ENCODE measurements at regions not wholly inside any gene's neighbourhood (a gene's known extent, or its start where the extent isn't known, plus 50 kb on each side); places are given as distances from the start of the nearest gene placed in this dataset.

DNA sequence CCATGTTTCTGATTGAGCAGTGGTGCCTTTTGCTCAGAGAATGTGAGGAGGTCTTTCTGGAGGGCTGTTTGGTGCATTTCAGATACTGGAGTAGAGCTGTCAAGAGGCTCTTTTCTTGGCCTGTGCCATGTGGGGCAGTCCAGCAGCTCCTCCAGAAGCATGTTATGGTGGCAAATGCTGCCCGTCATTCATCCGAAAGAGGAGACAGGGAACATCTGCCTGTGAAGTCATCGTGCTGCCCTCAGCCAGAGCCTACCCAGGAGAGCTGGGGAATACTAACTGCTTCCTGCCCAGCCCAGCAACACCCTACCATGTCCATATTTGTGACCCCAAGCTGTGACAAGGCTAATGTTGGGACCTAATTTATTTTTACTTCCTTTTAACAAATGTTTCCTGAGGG lies 82.2 kb upstream of the SLC6A6 start:
- Mint-ChIP-seq H3K9me3 (peaks cover 8% of the 10 kb centered on the region), H3K27me3 (ENCODE audit: low read depth) (no peaks in the 10 kb centered on the region), H3K4me3 (ENCODE audit: low read depth) (no peak overlapping the region), H3K4me1 (ENCODE audit: low read depth) (no peaks in the 10 kb centered on the region), H3K36me3 (ENCODE audit: low read depth) (no peaks in the 10 kb centered on the region), H3K27ac (no peak overlapping the region)
- DNase-seq (ENCODE audit: low spot score) = no peak
- intact Hi-C loops (cut with micrococcal nuclease) = no loop called here

DNA sequence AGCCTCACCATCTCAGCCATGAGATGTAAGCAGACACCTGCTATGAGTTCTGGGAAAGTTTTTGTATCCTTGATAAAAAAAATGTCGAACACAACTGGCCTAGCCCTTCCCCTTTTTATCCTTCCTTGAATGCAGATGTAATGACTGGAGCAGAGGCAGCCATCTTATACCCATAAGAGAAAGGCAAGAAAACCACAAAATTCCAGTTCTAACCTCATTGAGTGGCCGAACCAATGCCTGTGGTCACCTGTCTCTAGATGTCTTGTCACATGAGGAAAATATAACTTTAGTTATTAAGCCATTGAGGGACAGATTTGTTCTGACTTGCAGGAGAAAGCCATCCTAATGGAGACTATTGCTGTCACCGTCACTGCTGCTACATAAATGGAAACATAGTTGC lies 80.4 kb upstream of the SLC6A6 start:
- DNase-seq (ENCODE audit: low spot score) = no peak
- intact Hi-C loops (cut with micrococcal nuclease) = no loop called here
- Mint-ChIP-seq H3K27me3 (ENCODE audit: low read depth) (no peaks in the 10 kb centered on the region), H3K27ac (no peak overlapping the region), H3K4me3 (ENCODE audit: low read depth) (no peak overlapping the region), H3K9me3 (peaks cover 8% of the 10 kb centered on the region), H3K36me3 (ENCODE audit: low read depth) (no peaks in the 10 kb centered on the region), H3K4me1 (ENCODE audit: low read depth) (no peaks in the 10 kb centered on the region)

GRCh38 chr3:14322667-14323295 lies 79.6 kb upstream of the SLC6A6 start:
- intact Hi-C loops (cut with micrococcal nuclease) = no loop called here
- DNase-seq (ENCODE audit: low spot score) = no peak
- Mint-ChIP-seq H3K27ac (no peak overlapping the region), H3K27me3 (ENCODE audit: low read depth) (no peaks in the 10 kb centered on the region), H3K4me3 (ENCODE audit: low read depth) (no peak overlapping the region), H3K36me3 (ENCODE audit: low read depth) (no peaks in the 10 kb centered on the region), H3K9me3 (peaks cover 8% of the 10 kb centered on the region), H3K4me1 (ENCODE audit: low read depth) (no peaks in the 10 kb centered on the region)

- Mint-ChIP-seq H3K9me3 (peaks cover 8% of the 10 kb centered on the region), H3K4me3 (ENCODE audit: low read depth) (no peak overlapping the region), H3K4me1 (ENCODE audit: low read depth) (no peaks in the 10 kb centered on the region), H3K27ac (no peak overlapping the region), H3K27me3 (ENCODE audit: low read depth) (no peaks in the 10 kb centered on the region), H3K36me3 (ENCODE audit: low read depth) (no peaks in the 10 kb centered on the region)
- DNase-seq (ENCODE audit: low spot score) = no peak
- intact Hi-C loops (cut with micrococcal nuclease) = no loop called here
Measured at GRCh38 chr3:14323401-14324223, 78.8 kb upstream of the SLC6A6 start.

DNA sequence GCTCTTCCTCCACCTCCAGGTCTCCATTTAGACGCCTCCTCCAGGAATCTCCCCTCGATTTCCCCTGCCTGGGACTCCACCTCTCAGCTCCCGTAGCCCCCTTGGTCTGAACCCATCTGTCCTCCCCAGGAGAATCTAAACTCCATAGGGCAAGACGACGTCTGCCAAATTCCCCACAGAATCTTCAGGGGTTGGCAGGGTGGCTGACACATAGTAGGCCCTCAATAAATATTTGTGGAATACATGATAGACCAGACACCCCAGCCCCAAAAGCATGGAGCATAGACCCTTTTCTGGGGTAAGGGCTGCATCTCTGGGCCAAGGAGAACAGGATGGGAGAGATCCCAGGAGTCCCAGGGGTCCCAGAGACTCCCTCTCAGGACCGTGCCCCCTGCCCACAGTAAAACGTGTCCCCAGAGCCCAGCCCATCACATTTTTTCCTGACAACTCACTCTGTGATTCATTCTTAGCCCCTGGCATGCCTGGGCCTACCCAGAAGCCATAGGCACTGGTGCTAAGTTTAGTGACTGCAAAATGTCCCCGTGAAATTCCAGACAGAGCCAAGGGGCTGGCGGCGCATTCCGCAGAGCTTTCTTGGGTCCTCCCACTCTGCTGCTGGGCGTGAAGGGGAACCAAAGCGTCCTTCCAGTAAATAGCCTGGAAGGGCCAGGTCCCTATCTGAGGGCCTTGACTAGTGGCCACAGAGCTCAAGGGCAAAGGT lies 78.0 kb upstream of the SLC6A6 start:
- no peak overlapping the region for H3K4me3 Mint-ChIP-seq (ENCODE audit: low read depth)
- no peak for DNase-seq (ENCODE audit: low spot score)
- intact Hi-C loops (cut with micrococcal nuclease) = no loop called here
- no peaks in the 10 kb centered on the region for H3K4me1 Mint-ChIP-seq (ENCODE audit: low read depth)
- no peak overlapping the region for H3K27ac Mint-ChIP-seq
- H3K36me3 Mint-ChIP-seq (ENCODE audit: low read depth) = no peaks in the 10 kb centered on the region
- H3K27me3 Mint-ChIP-seq (ENCODE audit: low read depth) = no peaks in the 10 kb centered on the region
- peaks cover 6% of the 10 kb centered on the region for H3K9me3 Mint-ChIP-seq

DNA sequence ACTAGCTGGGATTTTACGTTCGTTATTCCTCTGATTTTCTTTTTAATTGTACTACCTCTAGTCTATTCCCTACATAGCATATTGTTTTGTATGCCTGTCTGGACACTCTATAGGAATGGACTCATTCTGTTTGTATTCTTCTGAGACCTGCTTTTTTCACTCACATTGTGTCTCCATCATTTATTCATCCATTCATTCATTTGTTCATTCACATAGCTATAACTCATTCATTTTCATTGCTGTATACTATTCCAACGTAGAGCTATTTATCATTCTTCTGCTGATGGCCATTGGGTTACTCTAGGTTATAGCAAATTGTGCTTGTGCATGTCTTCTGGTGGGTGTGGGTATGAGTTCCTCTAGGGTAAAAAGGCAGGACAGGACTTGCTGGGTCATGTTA lies 74.0 kb upstream of the SLC6A6 start:
- H3K4me3 Mint-ChIP-seq (ENCODE audit: low read depth) = no peak overlapping the region
- H3K27me3 Mint-ChIP-seq (ENCODE audit: low read depth) = peaks cover 4% of the 10 kb centered on the region
- H3K9me3 Mint-ChIP-seq = no peaks in the 10 kb centered on the region
- H3K36me3 Mint-ChIP-seq (ENCODE audit: low read depth) = no peaks in the 10 kb centered on the region
- intact Hi-C loops (cut with micrococcal nuclease) = no loop called here
- no peak overlapping the region for H3K27ac Mint-ChIP-seq
- DNase-seq (ENCODE audit: low spot score) = no peak
- H3K4me1 Mint-ChIP-seq (ENCODE audit: low read depth) = no peaks in the 10 kb centered on the region

- Mint-ChIP-seq H3K27me3 (ENCODE audit: low read depth) (peaks cover 4% of the 10 kb centered on the region), H3K4me3 (ENCODE audit: low read depth) (no peak overlapping the region), H3K27ac (no peak overlapping the region), H3K36me3 (ENCODE audit: low read depth) (no peaks in the 10 kb centered on the region), H3K9me3 (no peaks in the 10 kb centered on the region), H3K4me1 (ENCODE audit: low read depth) (no peaks in the 10 kb centered on the region)
- no peak for DNase-seq (ENCODE audit: low spot score)
- intact Hi-C loops (cut with micrococcal nuclease) = no loop called here
Measured at GRCh38 chr3:14329116-14329830, 73.1 kb upstream of the SLC6A6 start.

DNA sequence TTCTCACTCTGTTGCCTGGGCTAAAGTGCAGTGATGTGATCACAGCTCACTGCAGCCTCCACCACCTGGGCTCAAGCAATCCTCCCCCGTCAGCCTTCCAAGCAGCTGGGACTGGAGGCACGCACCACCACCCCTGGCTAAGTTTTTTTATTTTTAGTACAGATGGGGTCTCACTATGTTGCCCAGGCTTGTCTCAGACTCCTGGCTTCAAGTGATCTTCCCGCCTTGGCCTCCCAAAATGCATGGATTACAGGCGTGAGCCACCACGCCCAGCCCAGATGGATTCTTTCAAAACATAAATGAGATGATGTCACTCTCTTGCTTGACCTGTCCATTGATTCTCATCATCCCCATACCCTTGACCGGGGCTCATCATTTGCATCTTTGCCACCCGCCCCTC lies 72.6 kb upstream of the SLC6A6 start:
- no peaks in the 10 kb centered on the region for H3K4me1 Mint-ChIP-seq (ENCODE audit: low read depth)
- H3K27me3 Mint-ChIP-seq (ENCODE audit: low read depth) = peaks cover 4% of the 10 kb centered on the region
- H3K36me3 Mint-ChIP-seq (ENCODE audit: low read depth) = no peaks in the 10 kb centered on the region
- DNase-seq (ENCODE audit: low spot score) = no peak
- H3K9me3 Mint-ChIP-seq = no peaks in the 10 kb centered on the region
- no peak overlapping the region for H3K27ac Mint-ChIP-seq
- no peak overlapping the region for H3K4me3 Mint-ChIP-seq (ENCODE audit: low read depth)
- intact Hi-C loops (cut with micrococcal nuclease) = no loop called here

- no peak for DNase-seq (ENCODE audit: low spot score)
- Mint-ChIP-seq H3K4me3 (ENCODE audit: low read depth) (no peak overlapping the region), H3K36me3 (ENCODE audit: low read depth) (no peaks in the 10 kb centered on the region), H3K9me3 (no peaks in the 10 kb centered on the region), H3K27me3 (ENCODE audit: low read depth) (peaks cover 4% of the 10 kb centered on the region), H3K4me1 (ENCODE audit: low read depth) (no peaks in the 10 kb centered on the region), H3K27ac (no peak overlapping the region)
- intact Hi-C loops (cut with micrococcal nuclease) = no loop called here
Measured at GRCh38 chr3:14330508-14330907, 71.9 kb upstream of the SLC6A6 start.

- DNase-seq (ENCODE audit: low spot score) = no peak
- intact Hi-C loops (cut with micrococcal nuclease) = no loop called here
- H3K9me3 Mint-ChIP-seq = no peaks in the 10 kb centered on the region
- H3K4me3 Mint-ChIP-seq (ENCODE audit: low read depth) = no peak overlapping the region
- no peak overlapping the region for H3K27ac Mint-ChIP-seq
- no peaks in the 10 kb centered on the region for H3K36me3 Mint-ChIP-seq (ENCODE audit: low read depth)
- no peaks in the 10 kb centered on the region for H3K4me1 Mint-ChIP-seq (ENCODE audit: low read depth)
- H3K27me3 Mint-ChIP-seq (ENCODE audit: low read depth) = peaks cover 4% of the 10 kb centered on the region
Measured at GRCh38 chr3:14331251-14331650, 71.2 kb upstream of the SLC6A6 start.

DNA sequence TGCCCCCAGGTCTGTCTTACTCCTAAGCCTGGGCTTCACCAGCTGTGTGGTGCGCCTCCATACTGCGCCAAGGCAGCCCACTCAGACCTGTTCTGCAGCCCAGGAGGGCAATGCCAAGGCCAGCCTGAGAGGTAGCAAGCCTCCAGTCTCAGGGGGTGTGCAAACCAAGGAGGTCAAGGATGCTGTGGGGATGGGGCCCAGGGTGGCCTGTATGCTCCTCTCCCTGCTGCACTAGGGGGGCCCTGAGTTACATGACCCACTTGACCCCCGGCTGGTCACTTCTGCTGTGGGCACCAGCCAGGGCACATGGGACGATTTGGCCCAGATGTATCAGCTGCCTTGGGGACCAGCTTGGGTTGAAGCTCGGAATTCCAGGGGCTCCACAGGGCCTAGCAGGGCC lies 70.0 kb upstream of the SLC6A6 start:
- DNase-seq (ENCODE audit: low spot score) = no peak
- Mint-ChIP-seq H3K27me3 (ENCODE audit: low read depth) (peaks cover 4% of the 10 kb centered on the region), H3K4me3 (ENCODE audit: low read depth) (no peak overlapping the region), H3K4me1 (ENCODE audit: low read depth) (no peaks in the 10 kb centered on the region), H3K9me3 (no peaks in the 10 kb centered on the region), H3K27ac (no peak overlapping the region), H3K36me3 (ENCODE audit: low read depth) (no peaks in the 10 kb centered on the region)
- intact Hi-C loops (cut with micrococcal nuclease) = no loop called here

DNA sequence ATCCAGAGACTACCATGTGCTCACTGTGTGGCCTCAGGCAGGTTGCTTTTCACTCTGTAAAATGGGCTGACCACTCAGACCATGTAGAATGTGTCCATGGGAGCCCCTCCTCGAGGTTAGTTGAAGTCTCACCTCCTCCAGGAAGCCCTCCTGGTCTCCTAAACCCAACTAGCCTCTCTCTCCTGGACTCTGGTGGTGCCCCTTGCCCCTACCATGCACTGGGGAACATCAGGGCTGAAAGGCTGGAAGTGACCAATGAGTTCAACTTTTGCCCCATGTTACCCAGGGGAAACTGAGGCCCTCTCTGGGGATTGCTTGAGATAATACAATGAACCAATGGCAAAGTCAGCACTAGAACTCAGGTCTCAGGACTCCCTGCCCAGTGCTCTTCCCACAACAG lies 69.2 kb upstream of the SLC6A6 start:
- H3K27me3 Mint-ChIP-seq (ENCODE audit: low read depth) = peaks cover 4% of the 10 kb centered on the region
- no peak overlapping the region for H3K4me3 Mint-ChIP-seq (ENCODE audit: low read depth)
- H3K9me3 Mint-ChIP-seq = no peaks in the 10 kb centered on the region
- no peaks in the 10 kb centered on the region for H3K4me1 Mint-ChIP-seq (ENCODE audit: low read depth)
- H3K36me3 Mint-ChIP-seq (ENCODE audit: low read depth) = no peaks in the 10 kb centered on the region
- no peak overlapping the region for H3K27ac Mint-ChIP-seq
- no peak for DNase-seq (ENCODE audit: low spot score)
- intact Hi-C loops (cut with micrococcal nuclease) = no loop called here

- H3K27ac Mint-ChIP-seq = no peak overlapping the region
- H3K9me3 Mint-ChIP-seq = no peaks in the 10 kb centered on the region
- no peak for DNase-seq (ENCODE audit: low spot score)
- intact Hi-C loops (cut with micrococcal nuclease) = no loop called here
- H3K36me3 Mint-ChIP-seq (ENCODE audit: low read depth) = no peaks in the 10 kb centered on the region
- H3K4me1 Mint-ChIP-seq (ENCODE audit: low read depth) = no peaks in the 10 kb centered on the region
- peaks cover 4% of the 10 kb centered on the region for H3K27me3 Mint-ChIP-seq (ENCODE audit: low read depth)
- H3K4me3 Mint-ChIP-seq (ENCODE audit: low read depth) = no peak overlapping the region
Measured at GRCh38 chr3:14333621-14334020, 68.8 kb upstream of the SLC6A6 start.
